KOPT-K1 (cell line): ENCODE measurements at regions not wholly inside any gene's neighbourhood (a gene's known extent, or its start where the extent isn't known, plus 50 kb on each side); places are given as distances from the start of the nearest gene placed in this dataset.

Experiments
- H3K27ac ChIP-seq: fragments of 200-600 bp; sonication (generic); 2 replicates; pipeline ENCODE4 v1.5.1; 2016; ENCODE audit warnings: antibody characterized with exemption, mild to moderate bottlenecking, low read depth, low read length; ENCODE audit not compliant: poor library complexity, severe bottlenecking
- H3K36me3 ChIP-seq: fragments of 200-600 bp; sonication (generic); 2 replicates; pipeline ENCODE4 v1.5.1; 2017; ENCODE audit warnings: antibody characterized with exemption, mild to moderate bottlenecking, low read length, moderate library complexity; ENCODE audit not compliant: insufficient read depth
- H3K9me3 ChIP-seq: fragments of 200-600 bp; sonication (generic); 2 replicates; pipeline ENCODE4 v1.5.1; 2017; ENCODE audit warnings: antibody characterized with exemption, low read length, mild to moderate bottlenecking; ENCODE audit not compliant: insufficient read depth, poor library complexity, severe bottlenecking

GRCh38 chr7:46669028-46669427 lies 748.0 kb upstream of the IGFBP3 start:
- Histone ChIP-seq H3K9me3 (no peaks in the 10 kb centered on the region), H3K27ac (no peak overlapping the region), H3K36me3 (no peaks in the 10 kb centered on the region)

- no peaks in the 10 kb centered on the region for H3K36me3 ChIP-seq
- H3K27ac ChIP-seq: no peak overlapping the region
Observed at GRCh38 chr7:46664453-46664852, 743.4 kb upstream of the IGFBP3 start.

DNA sequence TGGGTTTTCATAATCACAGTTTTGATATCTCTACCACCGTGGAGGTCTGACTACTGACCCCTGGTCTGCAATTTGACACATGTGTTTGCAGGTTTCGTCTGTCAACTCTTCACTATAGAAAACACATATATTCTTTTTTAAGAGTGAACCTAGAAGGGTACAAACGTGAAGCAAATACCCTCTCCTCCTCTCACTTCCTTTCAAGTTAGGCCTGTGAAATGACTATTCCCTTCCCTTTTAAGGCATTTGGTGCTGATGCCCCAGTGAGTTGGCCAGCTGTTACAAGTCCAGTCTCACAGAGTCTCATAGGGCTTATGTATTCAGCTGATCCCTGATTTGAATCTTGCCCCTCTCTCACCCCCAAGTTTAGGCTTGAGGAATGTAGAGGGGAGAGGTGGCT lies 742.0 kb upstream of the IGFBP3 start:
- no peaks in the 10 kb centered on the region for H3K9me3 ChIP-seq
- no peaks in the 10 kb centered on the region for H3K36me3 ChIP-seq
- no peak overlapping the region for H3K27ac ChIP-seq

More at GRCh38 chr7:46664453-46664852, 743.4 kb upstream of the IGFBP3 start:
- H3K9me3 ChIP-seq: no peaks in the 10 kb centered on the region

DNA sequence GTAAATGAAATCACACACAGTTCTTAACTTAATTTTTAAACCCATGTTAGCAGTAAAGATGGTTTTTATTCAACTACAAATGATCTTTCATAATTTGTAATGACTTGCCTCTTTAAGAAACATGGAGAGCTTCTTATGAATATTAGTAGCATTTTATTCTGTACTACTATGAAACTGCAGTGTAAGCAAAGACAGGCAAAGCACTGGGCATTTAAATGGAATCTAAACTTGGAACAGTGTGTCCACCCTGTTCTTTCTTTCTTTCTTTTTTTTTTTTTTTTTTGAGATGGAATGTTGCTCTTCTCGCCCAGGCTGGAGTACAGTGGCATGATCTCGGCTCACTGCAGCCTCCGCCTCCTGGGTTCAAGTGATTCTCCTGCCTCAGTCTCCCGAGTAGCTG lies 740.4 kb upstream of the IGFBP3 start:
- H3K27ac ChIP-seq: no peak overlapping the region
- no peaks in the 10 kb centered on the region for H3K9me3 ChIP-seq
- H3K36me3 ChIP-seq: no peaks in the 10 kb centered on the region

DNA sequence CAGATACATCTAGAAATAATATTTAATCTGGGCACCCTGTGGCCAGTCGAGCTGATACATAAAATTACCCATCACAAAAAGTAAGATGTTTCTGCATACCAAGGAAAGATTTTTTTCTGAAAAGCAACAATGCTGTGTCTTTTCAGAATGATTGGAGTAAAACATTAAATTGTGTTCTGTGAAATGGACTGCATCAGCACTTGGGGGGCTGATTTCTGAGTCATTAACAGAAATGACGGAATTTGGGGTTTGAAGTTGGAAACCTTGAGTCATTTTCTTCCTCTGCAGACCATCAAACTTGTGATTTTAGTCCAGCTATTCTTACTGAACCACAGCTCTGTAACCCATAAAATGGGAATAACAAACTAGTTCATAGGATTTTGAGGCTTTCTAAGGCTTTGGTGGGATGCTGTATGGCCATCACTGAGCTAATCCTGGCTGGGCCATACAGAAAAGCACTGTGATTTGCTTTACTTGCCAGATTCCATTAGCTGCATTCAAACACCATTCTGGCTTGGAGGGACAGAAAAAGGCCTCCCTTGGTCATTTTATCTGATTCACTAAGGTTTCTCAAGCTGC lies 739.4 kb upstream of the IGFBP3 start:
- no peak overlapping the region for H3K27ac ChIP-seq
- no peaks in the 10 kb centered on the region for H3K9me3 ChIP-seq
- H3K36me3 ChIP-seq: no peaks in the 10 kb centered on the region

GRCh38 chr7:46658281-46658680 lies 737.2 kb upstream of the IGFBP3 start:
- Histone ChIP-seq H3K27ac (no peak overlapping the region), H3K9me3 (no peaks in the 10 kb centered on the region), H3K36me3 (no peaks in the 10 kb centered on the region)

DNA sequence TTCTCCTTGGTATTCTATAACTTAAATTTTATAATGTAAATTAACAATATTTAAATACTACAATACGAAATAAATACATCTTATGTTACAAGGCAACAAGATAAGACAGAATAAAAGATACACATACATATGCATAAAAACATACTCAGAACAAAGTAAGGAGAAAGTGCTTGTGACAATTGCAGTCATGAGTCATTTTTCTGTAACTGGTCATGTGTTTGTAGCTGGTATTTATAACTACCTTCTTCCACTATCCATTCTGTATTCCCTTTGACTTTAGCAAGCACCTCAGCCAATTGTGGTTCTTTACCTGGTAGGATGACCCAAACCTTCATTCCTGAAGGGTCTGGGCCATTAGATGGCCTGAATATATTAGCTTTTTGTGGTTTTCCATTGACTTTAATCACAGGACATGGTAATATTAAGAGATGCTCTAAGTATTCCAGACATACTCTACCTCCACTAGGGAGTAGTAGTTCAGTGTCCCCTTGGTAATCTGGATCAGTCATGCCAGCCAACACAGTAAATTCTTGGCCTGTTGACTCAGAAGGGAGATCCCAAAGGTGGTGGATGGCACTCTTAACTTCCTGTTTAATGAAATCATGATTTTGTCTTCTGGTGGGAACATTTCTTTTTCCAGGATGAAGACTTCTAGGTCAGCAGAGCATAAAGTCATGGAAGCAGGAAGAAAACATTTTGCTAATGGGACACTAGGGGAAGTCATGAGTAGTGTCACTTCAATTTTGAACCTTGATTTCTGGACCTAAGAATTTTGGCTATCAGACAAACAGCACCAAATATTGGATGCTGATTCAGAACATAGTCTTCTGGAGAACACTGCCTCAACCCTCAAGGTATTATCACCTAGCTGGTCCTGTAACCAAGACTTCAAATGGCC lies 733.7 kb upstream of the IGFBP3 start:
- Histone ChIP-seq H3K27ac (no peak overlapping the region), H3K9me3 (no peaks in the 10 kb centered on the region), H3K36me3 (no peaks in the 10 kb centered on the region)

DNA sequence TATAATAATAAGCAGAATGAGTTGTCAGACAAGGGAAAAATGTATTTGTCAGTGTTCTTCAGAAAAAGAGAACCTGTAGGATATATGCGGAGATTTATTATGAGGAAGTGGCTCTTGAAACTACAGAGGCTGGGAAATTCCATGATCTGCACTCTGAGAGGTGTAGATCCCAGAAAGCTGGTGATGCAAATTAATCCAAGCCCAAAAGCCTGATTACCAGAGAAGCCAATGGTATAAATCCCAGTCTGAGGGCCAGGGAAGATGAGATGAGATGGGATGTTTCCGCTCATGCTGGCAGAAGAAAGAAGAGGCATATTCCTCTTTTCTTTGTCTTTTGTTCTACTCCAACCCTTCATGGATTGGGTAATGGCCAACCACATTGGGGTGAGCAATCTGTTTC lies 732.8 kb upstream of the IGFBP3 start:
- H3K9me3 ChIP-seq: no peaks in the 10 kb centered on the region
- no peaks in the 10 kb centered on the region for H3K36me3 ChIP-seq
- H3K27ac ChIP-seq: no peak overlapping the region

GRCh38 chr7:46652317-46652716 lies 731.2 kb upstream of the IGFBP3 start:
- Histone ChIP-seq H3K9me3 (no peaks in the 10 kb centered on the region), H3K27ac (no peak overlapping the region), H3K36me3 (no peaks in the 10 kb centered on the region)

- H3K27ac ChIP-seq: no peak overlapping the region
- no peaks in the 10 kb centered on the region for H3K36me3 ChIP-seq
- H3K9me3 ChIP-seq: no peaks in the 10 kb centered on the region
Observed at GRCh38 chr7:46651561-46652088, 730.6 kb upstream of the IGFBP3 start.

- Histone ChIP-seq H3K27ac (no peak overlapping the region), H3K9me3 (no peaks in the 10 kb centered on the region), H3K36me3 (no peaks in the 10 kb centered on the region)
Observed at GRCh38 chr7:46651070-46651469, 730.0 kb upstream of the IGFBP3 start.

DNA sequence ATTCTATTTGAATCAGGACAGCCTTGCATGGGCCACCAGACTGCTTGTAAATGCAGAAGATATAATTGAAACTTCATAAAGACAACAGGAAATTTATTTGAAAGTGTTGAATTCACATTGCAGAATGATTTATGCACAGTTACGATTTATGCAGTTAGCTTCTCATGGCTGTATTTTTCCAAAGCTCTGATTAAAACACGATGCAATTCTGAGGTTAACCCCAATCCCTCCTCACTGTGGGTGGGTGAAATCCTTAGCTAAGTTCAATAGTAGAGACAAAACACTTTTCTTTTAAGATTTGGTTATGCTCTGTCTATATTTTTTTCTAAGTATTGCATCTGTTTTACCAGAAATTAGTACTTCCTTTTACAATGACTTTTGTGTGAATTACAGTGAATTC lies 728.8 kb upstream of the IGFBP3 start:
- H3K36me3 ChIP-seq: no peaks in the 10 kb centered on the region
- H3K9me3 ChIP-seq: no peaks in the 10 kb centered on the region
- H3K27ac ChIP-seq: no peak overlapping the region

DNA sequence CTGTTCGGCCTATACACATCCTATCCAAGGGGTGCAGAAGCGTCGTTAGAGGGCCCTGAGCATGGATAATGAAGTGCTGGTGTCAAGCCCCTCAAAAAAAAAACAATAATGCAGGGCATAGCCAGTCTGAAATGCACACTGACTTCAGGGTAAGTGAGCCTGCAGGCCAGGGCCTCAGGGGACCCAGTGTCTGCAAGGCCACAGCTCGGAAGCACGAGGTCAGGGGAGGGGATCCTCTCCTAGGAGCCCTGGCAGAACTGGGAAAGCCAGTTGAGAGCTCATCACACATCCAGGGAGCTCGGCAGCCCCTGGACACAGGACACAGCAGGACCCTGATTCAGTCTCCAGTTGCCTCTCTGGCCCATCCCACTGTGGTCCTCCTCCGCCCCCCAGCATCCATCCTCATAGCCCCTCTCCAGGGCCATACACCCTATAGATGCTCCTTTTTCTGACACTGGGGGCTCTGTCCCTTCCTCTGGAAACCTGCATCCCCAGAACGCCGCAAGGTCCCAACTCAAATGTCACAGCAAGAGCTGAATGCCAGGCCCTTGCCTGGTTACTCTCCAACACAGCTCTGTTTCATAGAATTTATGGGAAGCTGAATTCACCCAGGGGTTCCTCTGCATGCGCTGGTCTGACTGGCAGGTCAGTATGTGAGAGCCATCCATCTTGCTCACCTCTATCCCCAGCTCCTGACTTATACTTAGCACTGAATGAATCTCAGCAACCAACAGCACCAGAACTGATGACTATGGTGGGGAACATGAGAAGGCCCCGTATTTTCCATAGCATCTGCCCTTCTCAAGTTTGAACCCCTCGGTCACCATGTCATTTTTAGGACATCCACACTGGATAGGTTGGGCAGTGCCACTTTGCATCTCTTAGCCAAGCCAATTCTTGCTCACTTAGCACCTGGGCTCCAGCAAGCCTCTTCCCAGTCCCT lies 717.0 kb upstream of the IGFBP3 start:
- H3K9me3 ChIP-seq: no peaks in the 10 kb centered on the region
- H3K27ac ChIP-seq: no peak overlapping the region
- H3K36me3 ChIP-seq: no peaks in the 10 kb centered on the region

DNA sequence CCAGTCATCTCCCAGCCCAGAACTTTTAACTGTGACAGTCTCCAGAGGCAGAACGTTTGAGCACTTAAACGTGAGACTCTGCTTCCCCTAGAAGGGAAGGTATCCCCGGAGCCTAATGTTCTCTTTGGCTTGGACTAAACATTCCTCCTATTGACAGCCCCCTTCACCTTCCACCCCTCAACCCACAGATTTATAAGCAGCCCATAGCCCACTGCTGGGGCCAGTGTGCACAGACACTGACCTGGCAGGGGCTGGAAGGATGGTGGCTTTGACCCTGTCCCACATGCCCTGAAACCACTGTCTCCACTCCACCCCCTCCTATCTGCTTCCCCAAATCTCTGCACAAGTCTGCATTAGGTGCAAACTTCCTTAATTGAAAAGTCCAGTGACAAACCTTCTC lies 715.0 kb upstream of the IGFBP3 start:
- no peaks in the 10 kb centered on the region for H3K9me3 ChIP-seq
- H3K36me3 ChIP-seq: no peaks in the 10 kb centered on the region
- H3K27ac ChIP-seq: no peak overlapping the region
